PFSK-1 (cell line): ENCODE measurements at regions not wholly inside any gene's neighbourhood (a gene's known extent, or its start where the extent isn't known, plus 50 kb on each side); places are given as distances from the start of the nearest gene placed in this dataset.

Experiments used
- FOXP2 ChIP-seq: optimal IDR thresholded peaks from 2 replicates; pipeline ENCODE3; 2011; ENCODE audit warnings: borderline replicate concordance, control low read depth, inconsistent platforms; ENCODE audit not compliant: insufficient read depth; ENCODE audit errors: extremely low read length, extremely low read depth
- POLR2AphosphoS5 ChIP-seq: IDR thresholded peaks from 2 replicates; pipeline ENCODE4 v1.6.1; 2012; ENCODE audit warnings: low read depth, mild to moderate bottlenecking, control low read depth, low read length, moderate library complexity
- SIN3A ChIP-seq: IDR thresholded peaks from 2 replicates; pipeline ENCODE4 v1.6.1; 2012; ENCODE audit warnings: mild to moderate bottlenecking, low read length, moderate library complexity, borderline replicate concordance; ENCODE audit not compliant: insufficient read depth
- TAF1 ChIP-seq: IDR thresholded peaks from 2 replicates; pipeline ENCODE4 v1.6.1; 2012; ENCODE audit warnings: low read length, control low read depth, borderline replicate concordance; ENCODE audit not compliant: insufficient read depth
- TF ChIP-seq, protein P1 (sequence below), 2 experiments: IDR thresholded peaks; 2 replicates each; pipeline versions ENCODE4 v1.6.1 to v1.8.0; 2011 to 2012; ENCODE audit warnings: low read depth in 2 of 2, low read length in 2 of 2, control low read depth in 1 of 2, inconsistent platforms in 1 of 2, mild to moderate bottlenecking in 1 of 2, moderate library complexity in 1 of 2; ENCODE audit not compliant: insufficient read depth in 1 of 2

DNA sequence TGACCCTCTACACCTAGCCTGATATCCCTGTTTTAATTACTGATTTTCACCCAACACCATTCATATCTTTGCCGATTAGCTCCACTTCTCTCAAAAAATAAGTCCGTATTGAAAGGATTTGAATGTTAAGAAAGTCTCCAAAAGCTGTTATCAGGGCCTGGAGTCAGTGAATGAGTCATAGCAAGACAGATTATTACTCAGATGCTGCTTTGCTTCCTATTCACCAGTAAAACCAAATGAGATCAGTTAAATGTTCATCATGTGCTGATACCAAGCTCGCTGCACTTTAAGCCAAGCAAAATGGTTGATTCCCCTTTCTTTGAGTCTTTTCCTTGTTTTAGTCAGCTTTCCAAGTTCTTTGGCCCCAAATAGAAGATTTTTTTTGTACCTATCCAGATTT, 228.4 kb downstream of the FAT3 start:
- no peak for TF ChIP-seq SIN3A
- TF ChIP-seq, protein P1, sequence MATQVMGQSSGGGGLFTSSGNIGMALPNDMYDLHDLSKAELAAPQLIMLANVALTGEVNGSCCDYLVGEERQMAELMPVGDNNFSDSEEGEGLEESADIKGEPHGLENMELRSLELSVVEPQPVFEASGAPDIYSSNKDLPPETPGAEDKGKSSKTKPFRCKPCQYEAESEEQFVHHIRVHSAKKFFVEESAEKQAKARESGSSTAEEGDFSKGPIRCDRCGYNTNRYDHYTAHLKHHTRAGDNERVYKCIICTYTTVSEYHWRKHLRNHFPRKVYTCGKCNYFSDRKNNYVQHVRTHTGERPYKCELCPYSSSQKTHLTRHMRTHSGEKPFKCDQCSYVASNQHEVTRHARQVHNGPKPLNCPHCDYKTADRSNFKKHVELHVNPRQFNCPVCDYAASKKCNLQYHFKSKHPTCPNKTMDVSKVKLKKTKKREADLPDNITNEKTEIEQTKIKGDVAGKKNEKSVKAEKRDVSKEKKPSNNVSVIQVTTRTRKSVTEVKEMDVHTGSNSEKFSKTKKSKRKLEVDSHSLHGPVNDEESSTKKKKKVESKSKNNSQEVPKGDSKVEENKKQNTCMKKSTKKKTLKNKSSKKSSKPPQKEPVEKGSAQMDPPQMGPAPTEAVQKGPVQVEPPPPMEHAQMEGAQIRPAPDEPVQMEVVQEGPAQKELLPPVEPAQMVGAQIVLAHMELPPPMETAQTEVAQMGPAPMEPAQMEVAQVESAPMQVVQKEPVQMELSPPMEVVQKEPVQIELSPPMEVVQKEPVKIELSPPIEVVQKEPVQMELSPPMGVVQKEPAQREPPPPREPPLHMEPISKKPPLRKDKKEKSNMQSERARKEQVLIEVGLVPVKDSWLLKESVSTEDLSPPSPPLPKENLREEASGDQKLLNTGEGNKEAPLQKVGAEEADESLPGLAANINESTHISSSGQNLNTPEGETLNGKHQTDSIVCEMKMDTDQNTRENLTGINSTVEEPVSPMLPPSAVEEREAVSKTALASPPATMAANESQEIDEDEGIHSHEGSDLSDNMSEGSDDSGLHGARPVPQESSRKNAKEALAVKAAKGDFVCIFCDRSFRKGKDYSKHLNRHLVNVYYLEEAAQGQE (IDR thresholded peaks at IDR 0.05; ENCODE audit: insufficient read depth in 1 of 2, low read depth in 2 of 2, low read length in 2 of 2) = no peak
- TF ChIP-seq POLR2AphosphoS5 = no peak
- no peak for TF ChIP-seq FOXP2
- no peak for TF ChIP-seq TAF1

DNA sequence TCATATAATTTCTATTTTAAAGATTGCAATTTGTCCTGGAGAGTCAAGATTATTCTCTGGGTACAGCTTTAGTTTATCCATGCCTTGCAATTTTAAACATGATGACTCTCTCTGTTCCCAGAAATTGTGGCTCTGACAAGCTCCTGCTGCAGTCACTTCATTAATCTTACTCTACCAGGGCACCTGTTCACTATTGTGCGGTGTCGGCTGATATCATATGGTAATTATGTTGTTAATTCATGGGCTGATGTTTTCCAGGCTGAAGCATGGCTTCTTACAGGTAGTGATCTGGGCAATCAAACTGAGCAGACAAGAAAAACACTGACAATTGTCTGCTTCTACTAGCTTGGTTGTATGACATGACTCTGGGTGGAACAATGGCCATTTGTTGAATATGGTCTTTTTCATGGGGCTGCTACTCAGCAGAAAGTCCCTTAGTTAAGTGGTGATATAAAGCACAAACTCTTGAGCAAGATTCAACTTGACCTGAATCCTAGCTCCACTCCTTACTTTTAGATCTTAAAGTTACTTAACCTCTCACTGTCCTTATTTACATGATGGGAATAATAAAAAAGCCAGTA, 230.7 kb downstream of the FAT3 start:
- TF ChIP-seq TAF1 (no peak), SIN3A (no peak), FOXP2 (no peak), POLR2AphosphoS5 (no peak)
- TF ChIP-seq, protein P1 (IDR thresholded peaks at IDR 0.05; ENCODE audit: insufficient read depth in 1 of 2, low read depth in 2 of 2, low read length in 2 of 2) = no peak

GRCh38 chr11:92457250-92457649, 232.6 kb downstream of the FAT3 start:
- TF ChIP-seq TAF1 (no peak), POLR2AphosphoS5 (no peak), SIN3A (no peak), FOXP2 (no peak)
- TF ChIP-seq, protein P1 (IDR thresholded peaks at IDR 0.05; ENCODE audit: insufficient read depth in 1 of 2, low read depth in 2 of 2, low read length in 2 of 2) = no peak

GRCh38 chr11:92458486-92458885, 233.9 kb downstream of the FAT3 start:
- no peak for TF ChIP-seq POLR2AphosphoS5

DNA sequence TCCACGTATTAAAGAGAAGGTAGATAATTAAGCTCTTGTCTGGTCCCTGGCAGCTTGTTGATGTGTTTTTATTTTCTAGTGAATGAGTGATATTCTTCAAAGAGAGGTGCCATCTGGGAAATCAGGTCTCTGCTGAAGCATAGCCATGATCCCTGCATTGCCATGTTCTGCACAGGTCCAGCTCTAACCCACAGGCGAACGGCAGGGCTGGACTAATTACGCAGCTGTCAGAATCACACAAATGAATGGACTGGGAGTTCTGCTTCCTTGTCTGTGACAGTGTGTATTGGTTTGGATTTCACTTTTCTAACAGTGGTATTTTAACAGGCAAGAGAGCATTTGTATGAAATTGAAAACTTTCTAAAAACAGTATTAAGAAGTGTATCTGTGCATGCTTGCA, 235.6 kb downstream of the FAT3 start:
- TF ChIP-seq TAF1 (no peak), POLR2AphosphoS5 (no peak), SIN3A (no peak), FOXP2 (no peak)
- TF ChIP-seq, protein P1 (IDR thresholded peaks at IDR 0.05; ENCODE audit: insufficient read depth in 1 of 2, low read depth in 2 of 2, low read length in 2 of 2) = no peak
